Rectal smooth muscle tissue (tissue), 1 donor: ENCODE measurements at regions not wholly inside any gene's neighbourhood (a gene's known extent, or its start where the extent isn't known, plus 50 kb on each side); places are given as distances from the start of the nearest gene placed in this dataset.

Experiments used
- H3K27ac ChIP-seq: one replicate; pipeline ENCODE4 v1.7.0; 2013; ENCODE audit warnings: low read depth, low read length, inconsistent platforms
- H3K27me3 ChIP-seq: one replicate; pipeline ENCODE4 v1.7.0; 2013; ENCODE audit warnings: low read length; ENCODE audit not compliant: control insufficient read depth, insufficient read depth
- H3K36me3 ChIP-seq: one replicate; pipeline ENCODE4 v1.7.0; 2013; ENCODE audit warnings: low read length; ENCODE audit not compliant: control insufficient read depth, insufficient read depth
- H3K4me1 ChIP-seq: one replicate; pipeline ENCODE4 v1.7.0; 2013; ENCODE audit warnings: low read length; ENCODE audit not compliant: control insufficient read depth, insufficient read depth
- H3K4me3 ChIP-seq: one replicate; pipeline ENCODE4 v1.7.0; 2013; ENCODE audit warnings: low read length
- H3K9ac ChIP-seq: one replicate; pipeline ENCODE4 v1.7.0; 2013; ENCODE audit warnings: low read length

- Histone ChIP-seq H3K27me3 (no peaks in the 10 kb centered on the region), H3K36me3 (no peaks in the 10 kb centered on the region), H3K4me1 (no peaks in the 10 kb centered on the region), H3K9ac (no peak overlapping the region), H3K4me3 (no peak overlapping the region), H3K27ac (no peak overlapping the region)
Measured at GRCh38 chr9:108245331-108245730, 610.5 kb downstream of the ACTL7B start.

- no peak overlapping the region for H3K9ac ChIP-seq
- no peaks in the 10 kb centered on the region for H3K4me1 ChIP-seq
- H3K36me3 ChIP-seq, result no peaks in the 10 kb centered on the region
- H3K27ac ChIP-seq, result no peak overlapping the region
- H3K4me3 ChIP-seq, result no peak overlapping the region
- no peaks in the 10 kb centered on the region for H3K27me3 ChIP-seq
Measured at GRCh38 chr9:108244686-108245085, 611.1 kb downstream of the ACTL7B start.

DNA sequence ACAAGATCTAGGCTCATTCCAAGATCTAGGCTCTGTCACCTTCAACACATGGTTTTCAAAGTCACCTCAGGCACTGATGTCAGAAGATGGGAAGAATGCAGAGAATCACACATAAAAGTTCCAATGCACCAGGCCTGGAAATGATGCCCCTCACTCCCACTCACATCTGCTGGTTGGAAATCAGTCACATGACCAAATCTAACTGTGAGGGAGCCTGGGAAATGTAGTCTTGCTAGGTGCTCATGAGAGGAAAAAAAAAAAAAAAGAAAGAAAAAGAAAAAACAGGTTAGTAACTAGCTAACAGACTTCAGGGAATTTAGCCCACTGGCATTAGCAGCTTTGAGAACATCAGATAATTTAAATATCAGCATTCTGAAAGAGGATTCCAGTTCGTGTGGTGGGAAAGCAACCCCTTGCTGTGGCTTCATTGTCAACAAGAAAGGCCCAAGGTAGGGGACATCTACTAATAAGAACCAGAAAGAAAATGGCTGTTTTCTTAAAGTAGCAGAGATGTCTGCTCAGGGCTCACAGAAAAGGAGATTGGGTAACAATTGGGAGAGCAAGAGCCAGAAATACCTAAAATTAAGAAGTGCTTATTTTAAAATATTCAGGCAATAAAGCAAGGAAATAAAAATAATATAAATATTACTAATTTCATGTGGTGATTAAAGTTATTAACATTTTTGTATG is 614.3 kb downstream of the ACTL7B start:
- no peaks in the 10 kb centered on the region for H3K36me3 ChIP-seq
- no peak overlapping the region for H3K4me3 ChIP-seq
- H3K4me1 ChIP-seq, result no peaks in the 10 kb centered on the region
- H3K9ac ChIP-seq, result no peak overlapping the region
- H3K27ac ChIP-seq, result no peak overlapping the region
- no peaks in the 10 kb centered on the region for H3K27me3 ChIP-seq

DNA sequence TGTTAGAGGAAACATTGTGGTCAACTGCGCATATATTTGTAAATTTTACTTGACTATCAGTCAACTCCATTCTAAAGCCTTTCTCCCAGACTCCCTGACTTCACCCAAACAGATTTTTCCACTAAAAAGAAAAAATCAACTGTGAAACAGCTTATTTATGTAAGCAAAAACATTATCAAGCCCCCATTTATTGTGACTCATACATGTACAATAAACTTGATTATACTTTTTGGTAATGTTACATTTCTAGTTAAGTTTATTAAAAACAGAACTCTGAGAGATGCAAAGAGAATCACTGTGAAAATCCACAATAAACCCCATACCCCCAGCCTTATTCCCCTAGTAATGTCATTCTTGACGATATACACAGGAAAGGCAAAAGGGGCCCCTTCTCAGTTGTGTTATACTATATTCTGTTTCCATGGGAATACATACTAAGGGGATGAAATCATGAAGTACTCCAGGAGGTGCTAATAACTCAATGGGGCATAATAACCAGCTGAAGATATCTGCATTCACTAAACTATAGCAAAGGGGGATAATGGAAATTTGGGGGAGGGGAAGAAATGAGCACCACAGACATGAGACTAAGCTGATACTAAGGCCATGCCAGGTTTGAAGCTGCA is 616.0 kb downstream of the ACTL7B start:
- Histone ChIP-seq H3K27ac (no peak overlapping the region), H3K4me1 (no peaks in the 10 kb centered on the region), H3K27me3 (no peaks in the 10 kb centered on the region), H3K36me3 (no peaks in the 10 kb centered on the region), H3K4me3 (no peak overlapping the region), H3K9ac (no peak overlapping the region)

GRCh38 chr9:108235609-108236008 is 620.2 kb downstream of the ACTL7B start:
- H3K27me3 ChIP-seq, result no peaks in the 10 kb centered on the region

DNA sequence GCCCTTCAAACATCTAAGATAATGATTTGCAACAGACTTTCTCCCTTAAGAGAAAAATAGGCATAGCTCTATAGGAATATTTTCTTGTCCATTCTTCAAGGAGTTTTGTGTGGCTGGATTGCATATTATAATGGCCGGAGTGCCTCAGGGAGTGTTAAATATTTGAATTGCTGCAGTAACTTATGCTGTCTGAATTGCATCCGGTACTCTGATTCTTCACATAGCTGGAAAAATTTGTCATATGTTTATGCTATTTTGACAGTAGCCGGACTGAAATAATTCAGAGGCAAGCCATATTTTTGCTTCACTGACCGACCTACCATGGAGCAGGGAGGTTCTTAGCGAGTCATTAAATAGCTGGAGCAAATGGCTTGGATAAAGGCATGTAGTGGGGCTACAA is 621.0 kb downstream of the ACTL7B start:
- Histone ChIP-seq H3K27me3 (no peaks in the 10 kb centered on the region), H3K4me1 (no peaks in the 10 kb centered on the region), H3K27ac (no peak overlapping the region), H3K9ac (no peak overlapping the region), H3K4me3 (no peak overlapping the region), H3K36me3 (no peaks in the 10 kb centered on the region)

More at GRCh38 chr9:108235609-108236008, 620.2 kb downstream of the ACTL7B start:
- no peak overlapping the region for H3K9ac ChIP-seq
- H3K4me1 ChIP-seq, result no peaks in the 10 kb centered on the region
- H3K36me3 ChIP-seq, result no peaks in the 10 kb centered on the region
- no peak overlapping the region for H3K27ac ChIP-seq
- H3K4me3 ChIP-seq, result no peak overlapping the region

GRCh38 chr9:108225149-108225800 is 630.5 kb downstream of the ACTL7B start:
- H3K27ac ChIP-seq, result no peak overlapping the region
- no peak overlapping the region for H3K9ac ChIP-seq
- no peak overlapping the region for H3K4me3 ChIP-seq
- no peaks in the 10 kb centered on the region for H3K27me3 ChIP-seq
- no peaks in the 10 kb centered on the region for H3K4me1 ChIP-seq
- no peaks in the 10 kb centered on the region for H3K36me3 ChIP-seq

DNA sequence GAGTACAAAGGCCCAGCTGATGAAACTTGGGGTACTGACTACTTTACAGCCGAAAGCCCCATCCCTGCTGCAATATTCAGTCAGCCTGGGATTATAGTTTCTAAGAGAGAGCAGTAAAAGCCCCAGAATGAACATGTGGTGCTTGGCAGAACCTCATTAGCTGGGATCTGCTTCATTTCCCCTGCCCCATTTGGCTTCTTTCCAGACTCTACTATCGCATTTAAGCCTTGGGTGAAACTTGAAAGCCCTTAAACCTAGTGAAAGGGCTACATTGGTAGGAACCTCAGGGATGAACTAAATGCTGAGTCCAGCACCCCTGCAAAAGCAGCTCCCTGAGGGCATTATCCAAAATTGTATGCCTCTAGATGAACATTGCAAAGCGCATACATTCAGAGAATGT is 631.1 kb downstream of the ACTL7B start:
- Histone ChIP-seq H3K36me3 (no peaks in the 10 kb centered on the region), H3K9ac (no peak overlapping the region), H3K27ac (no peak overlapping the region), H3K27me3 (no peaks in the 10 kb centered on the region), H3K4me1 (no peaks in the 10 kb centered on the region), H3K4me3 (no peak overlapping the region)

- Histone ChIP-seq H3K27ac (no peak overlapping the region), H3K9ac (no peak overlapping the region), H3K4me3 (no peak overlapping the region), H3K36me3 (no peaks in the 10 kb centered on the region), H3K27me3 (no peaks in the 10 kb centered on the region), H3K4me1 (no peaks in the 10 kb centered on the region)
Measured at GRCh38 chr9:108219664-108220063, 636.1 kb downstream of the ACTL7B start.

- Histone ChIP-seq H3K9ac (no peak overlapping the region), H3K27ac (no peak overlapping the region), H3K4me1 (no peaks in the 10 kb centered on the region), H3K27me3 (no peaks in the 10 kb centered on the region), H3K4me3 (no peak overlapping the region), H3K36me3 (no peaks in the 10 kb centered on the region)
Measured at GRCh38 chr9:108217431-108218349, 638.1 kb downstream of the ACTL7B start.

DNA sequence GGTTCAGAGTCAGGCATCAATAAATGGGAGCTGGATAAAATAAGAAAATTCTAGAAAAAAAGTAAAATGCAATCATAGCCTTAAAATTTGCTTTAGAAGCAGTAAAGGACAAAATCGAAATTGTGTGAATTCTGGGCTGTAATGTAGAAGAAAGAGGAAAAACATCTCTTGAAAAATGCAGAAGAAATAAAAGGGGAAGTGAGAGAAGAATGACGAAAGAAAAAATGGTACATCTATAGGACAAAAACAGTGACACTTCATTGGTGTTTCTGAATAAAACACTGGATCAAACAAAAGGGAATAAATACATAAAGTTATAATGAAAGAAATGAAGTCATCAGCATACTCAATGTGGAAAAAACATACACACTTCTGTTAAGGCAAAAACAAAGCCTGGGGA is 642.3 kb downstream of the ACTL7B start:
- no peaks in the 10 kb centered on the region for H3K4me1 ChIP-seq
- H3K36me3 ChIP-seq, result no peaks in the 10 kb centered on the region
- no peak overlapping the region for H3K27ac ChIP-seq
- no peak overlapping the region for H3K9ac ChIP-seq
- H3K4me3 ChIP-seq, result no peak overlapping the region
- H3K27me3 ChIP-seq, result no peaks in the 10 kb centered on the region

GRCh38 chr9:108212184-108212583 is 643.6 kb downstream of the ACTL7B start:
- no peaks in the 10 kb centered on the region for H3K36me3 ChIP-seq
- H3K27me3 ChIP-seq, result no peaks in the 10 kb centered on the region
- H3K4me1 ChIP-seq, result no peaks in the 10 kb centered on the region

More at GRCh38 chr9:108212184-108212583, 643.6 kb downstream of the ACTL7B start:
- H3K27ac ChIP-seq, result no peak overlapping the region
- no peak overlapping the region for H3K4me3 ChIP-seq
- no peak overlapping the region for H3K9ac ChIP-seq
